Upper lobe of left lung (tissue), 4 donors: ENCODE measurements at regions not wholly inside any gene's neighbourhood (a gene's known extent, or its start where the extent isn't known, plus 50 kb on each side); places are given as distances from the start of the nearest gene placed in this dataset.

Experiments used
- POLR2A ChIP-seq, 4 donors: fragments of 450-650 bp; IDR thresholded peaks; one replicate each; pipeline ENCODE4 v1.5.1; 2016 to 2017; ENCODE audit warnings: antibody characterized with exemption in 4 of 4, mild to moderate bottlenecking in 2 of 4
- POLR2AphosphoS5 ChIP-seq, 2 donors: sonication (generic); formaldehyde crosslinking; IDR thresholded peaks; one replicate each; pipeline ENCODE4 v1.5.1; 2017; ENCODE audit warnings: antibody characterized with exemption in 2 of 2

- TF ChIP-seq POLR2AphosphoS5 (IDR thresholded peaks at IDR 0.05): no peak
- TF ChIP-seq POLR2A (IDR thresholded peaks at IDR 0.05): no peak
Observed at GRCh38 chr2:45195916-45196315, 186.7 kb upstream of the SIX2 start.
